WTC11 (cell line): ENCODE measurements at regions not wholly inside any gene's neighbourhood (a gene's known extent, or its start where the extent isn't known, plus 50 kb on each side); places are given as distances from the start of the nearest gene placed in this dataset.

Experiments
- ATAC-seq: fragments of 200-7000 bp; cut with Tn5 transposase; 2 replicates; pipeline ENCODE4 v1.10.0; 2021; ENCODE audit warnings: mild to moderate bottlenecking, moderate library complexity
- CTCF ChIA-PET: fragments of 300-600 bp; sonication (Branson Sonifier 250); formaldehyde crosslinking; loops from one replicate; lab custom pipeline; 2021; ENCODE audit warnings: antibody characterized with exemption; lab: Charles Lee
- POLR2A ChIA-PET: fragments of 350-600 bp; sonication (Branson Sonifier 250); formaldehyde crosslinking; loops from one replicate; lab custom pipeline; 2021; ENCODE audit warnings: antibody characterized with exemption; lab: Charles Lee
- DNase-seq: peaks from one replicate; pipeline ENCODE4 v3.0.0; 2021; ENCODE audit warnings: low spot score
- H3K27ac Mint-ChIP-seq: 2 replicates; pipeline ENCODE4 v1.8.0; 2021; ENCODE audit warnings: mixed read lengths
- H3K27me3 Mint-ChIP-seq: 2 replicates; pipeline ENCODE4 v1.8.0; 2021; ENCODE audit warnings: low read depth, mild to moderate bottlenecking, moderate library complexity, mixed read lengths
- H3K36me3 Mint-ChIP-seq: 2 replicates; pipeline ENCODE4 v1.8.0; 2021; ENCODE audit warnings: mixed read lengths
- H3K4me1 Mint-ChIP-seq: 2 replicates; pipeline ENCODE4 v1.8.0; 2022; ENCODE audit warnings: mixed read lengths
- H3K4me3 Mint-ChIP-seq: 2 replicates; pipeline ENCODE4 v1.8.0; 2021; ENCODE audit warnings: mild to moderate bottlenecking, moderate library complexity, mixed read lengths
- H3K9me3 Mint-ChIP-seq: 2 replicates; pipeline ENCODE4 v1.8.0; 2021; ENCODE audit warnings: mixed read lengths
- ATF6 ChIP-seq: sonication (generic); formaldehyde crosslinking; IDR thresholded peaks from 2 replicates; pipeline ENCODE4 v1.8.1; 2023; ENCODE audit warnings: mild to moderate bottlenecking, missing genetic modification reagents
- E2F1 ChIP-seq: sonication (generic); formaldehyde crosslinking; IDR thresholded peaks from 2 replicates; pipeline ENCODE4 v1.8.0; 2022; ENCODE audit warnings: mild to moderate bottlenecking, missing genetic modification reagents
- ELF4 ChIP-seq: sonication (generic); formaldehyde crosslinking; IDR thresholded peaks from 2 replicates; pipeline ENCODE4 v1.8.1; 2022; ENCODE audit warnings: low read depth, mild to moderate bottlenecking, moderate library complexity, missing genetic modification reagents
- GABPB1 ChIP-seq: sonication (generic); formaldehyde crosslinking; IDR thresholded peaks from 2 replicates; pipeline ENCODE4 v1.8.1; 2023; ENCODE audit warnings: mild to moderate bottlenecking, missing genetic modification reagents
- GTF2I ChIP-seq: fragments of 250-450 bp; sonication (Bioruptor Pico); conservative IDR thresholded peaks from 2 replicates; pipeline ENCODE4 v1.4.0; 2021; ENCODE audit warnings: mild to moderate bottlenecking
- IRF1 ChIP-seq: sonication (generic); formaldehyde crosslinking; IDR thresholded peaks from 2 replicates; pipeline ENCODE4 v1.8.0; 2023; ENCODE audit warnings: missing genetic modification reagents
- NR3C1 ChIP-seq: sonication (generic); formaldehyde crosslinking; conservative IDR thresholded peaks from 2 replicates; pipeline ENCODE4 v1.8.1; 2023; ENCODE audit warnings: low read depth, mild to moderate bottlenecking, missing genetic modification reagents
- OVOL2 ChIP-seq: fragments of 250-450 bp; sonication (Bioruptor Pico); IDR thresholded peaks from 2 replicates; pipeline ENCODE4 v1.9.0; 2021; ENCODE audit warnings: mild to moderate bottlenecking, borderline replicate concordance
- PRDM15 ChIP-seq: sonication (generic); formaldehyde crosslinking; IDR thresholded peaks from 2 replicates; pipeline ENCODE4 v1.8.0; 2022; ENCODE audit warnings: missing genetic modification reagents
- ZBTB43 ChIP-seq: sonication (generic); formaldehyde crosslinking; IDR thresholded peaks from 2 replicates; pipeline ENCODE4 v1.8.1; 2023; ENCODE audit warnings: mild to moderate bottlenecking, missing genetic modification reagents
- ZNF219 ChIP-seq: sonication (generic); formaldehyde crosslinking; IDR thresholded peaks from 2 replicates; pipeline ENCODE4 v1.8.0; 2023; ENCODE audit warnings: missing genetic modification reagents, mild to moderate bottlenecking, borderline replicate concordance
- ZNF263 ChIP-seq: sonication (generic); formaldehyde crosslinking; IDR thresholded peaks from 2 replicates; pipeline ENCODE4 v1.8.1; 2022; ENCODE audit warnings: low read depth, mild to moderate bottlenecking, moderate library complexity, missing genetic modification reagents
- ZNF423 ChIP-seq: fragments of 250-450 bp; sonication (Bioruptor Pico); IDR thresholded peaks from 2 replicates; pipeline ENCODE4 v2.1.2; 2022; ENCODE audit warnings: mild to moderate bottlenecking, moderate library complexity
- ZNF425 ChIP-seq: fragments of 250-450 bp; sonication (Bioruptor Pico); conservative IDR thresholded peaks from 2 replicates; pipeline ENCODE4 v1.9.0; 2021; ENCODE audit warnings: mild to moderate bottlenecking
- ZNF532 ChIP-seq: fragments of 250-450 bp; sonication (Bioruptor Pico); IDR thresholded peaks from 2 replicates; pipeline ENCODE4 v1.9.0; 2021; ENCODE audit warnings: mild to moderate bottlenecking, borderline replicate concordance
- ZSCAN18 ChIP-seq: fragments of 250-450 bp; sonication (Bioruptor Pico); IDR thresholded peaks from 2 replicates; pipeline ENCODE4 v2.1.2; 2022; ENCODE audit warnings: mild to moderate bottlenecking, moderate library complexity

GRCh38 chr16:75948886-75949285 lies 222.6 kb upstream of the CPHXL start:
- DNase-seq (no peak), ATAC-seq (no peak)
- CTCF ChIA-PET: no interaction called here
- Mint-ChIP-seq H3K4me3 (no peak overlapping the region), H3K36me3 (no peaks in the 10 kb centered on the region), H3K27ac (no peak overlapping the region)
- TF ChIP-seq NR3C1 (CRISPR knock-in tag): no peak
- no peak for TF ChIP-seq GTF2I (CRISPR knock-in tag)
- no peak for TF ChIP-seq ZSCAN18
- no peak for TF ChIP-seq E2F1 (CRISPR knock-in tag)
- no peak for TF ChIP-seq ZNF423
- TF ChIP-seq PRDM15 (CRISPR knock-in tag): no peak
- no peak for TF ChIP-seq ZNF219 (CRISPR knock-in tag)
- TF ChIP-seq GABPB1 (CRISPR knock-in tag): no peak
- TF ChIP-seq ATF6: no peak
- no peak for TF ChIP-seq ELF4 (CRISPR knock-in tag)
- TF ChIP-seq ZNF263 (CRISPR knock-in tag): no peak
- no peak for TF ChIP-seq OVOL2
- no peak for TF ChIP-seq IRF1
- TF ChIP-seq, all 79 proteins: peak for 0
- Mint-ChIP-seq H3K27me3 (peaks cover 44% of the 10 kb centered on the region), H3K4me1 (peaks cover 7% of the 10 kb centered on the region), H3K9me3 (peaks cover 60% of the 10 kb centered on the region)
- POLR2A ChIA-PET: no interaction called here

GRCh38 chr16:75952124-75952523 lies 225.8 kb upstream of the CPHXL start:
- DNase-seq: no peak
- Mint-ChIP-seq H3K27ac (no peak overlapping the region), H3K36me3 (no peaks in the 10 kb centered on the region; the same call in 1 of the 2 replicates), H3K27me3 (peaks cover 25% of the 10 kb centered on the region), H3K9me3 (peaks cover 51% of the 10 kb centered on the region), H3K4me1 (peaks cover 7% of the 10 kb centered on the region), H3K4me3 (no peak overlapping the region)
- CTCF ChIA-PET: no interaction called here
- POLR2A ChIA-PET: no interaction called here
- TF ChIP-seq ZNF425 (CRISPR knock-in tag) (no peak), ZNF532 (CRISPR knock-in tag) (no peak), ATF6 (no peak), ZBTB43 (CRISPR knock-in tag) (no peak)
- no peak for ATAC-seq
